HepG2 (cell line): ENCODE measurements at regions not wholly inside any gene's neighbourhood (a gene's known extent, or its start where the extent isn't known, plus 50 kb on each side); places are given as distances from the start of the nearest gene placed in this dataset.
A peak's percentile ranks its signal among the peaks of the same experiment; 100 is the strongest.

Source experiments
- DMTF1 ChIP-seq: sonication (generic); formaldehyde crosslinking; IDR thresholded peaks from 2 replicates; pipeline ENCODE4 v1.4.0; 2020; ENCODE audit warnings: mild to moderate bottlenecking, missing genetic modification reagents
- HMG20A ChIP-seq: IDR thresholded peaks from 2 replicates; pipeline ENCODE4 v1.6.1; 2016; ENCODE audit warnings: borderline replicate concordance
- IKZF4 ChIP-seq: sonication (generic); formaldehyde crosslinking; IDR thresholded peaks from 2 replicates; pipeline ENCODE4 v1.5.1; 2020; ENCODE audit warnings: borderline replicate concordance, mild to moderate bottlenecking, low read depth, missing genetic modification reagents; ENCODE audit errors: not compliant biosample characterization
- IRF1 ChIP-seq: sonication (generic); formaldehyde crosslinking; IDR thresholded peaks from 2 replicates; pipeline ENCODE4 v1.4.0; 2020; ENCODE audit warnings: low read depth, mild to moderate bottlenecking, missing genetic modification reagents
- KLF9 ChIP-seq: IDR thresholded peaks from 2 replicates; pipeline ENCODE4 v1.6.1; 2016; ENCODE audit warnings: low read depth
- MNT ChIP-seq: fragments of 450-650 bp; IDR thresholded peaks from 2 replicates; pipeline ENCODE4 v1.6.1; 2016
- PRDM10 ChIP-seq: sonication (generic); formaldehyde crosslinking; IDR thresholded peaks from 2 replicates; pipeline ENCODE4 v1.4.0; 2020; ENCODE audit warnings: low read depth, missing genetic modification reagents
- UBTF ChIP-seq: sonication (generic); formaldehyde crosslinking; IDR thresholded peaks from 2 replicates; pipeline ENCODE4 v1.4.0; 2020; ENCODE audit warnings: mild to moderate bottlenecking, missing genetic modification reagents
- ZBTB38 ChIP-seq: sonication (generic); formaldehyde crosslinking; IDR thresholded peaks from 2 replicates; pipeline ENCODE4 v1.5.1; 2020; ENCODE audit warnings: mild to moderate bottlenecking, missing genetic modification reagents
- ZKSCAN1 ChIP-seq: fragments of 150-350 bp; IDR thresholded peaks from 2 replicates; pipeline ENCODE4 v1.6.1; 2014; ENCODE audit warnings: low read length
- ZNF580 ChIP-seq: IDR thresholded peaks from 2 replicates; pipeline ENCODE4 v1.6.1; 2016; ENCODE audit warnings: low read depth, borderline replicate concordance
- TF ChIP-seq, protein P1 (sequence below): sonication (generic); formaldehyde crosslinking; IDR thresholded peaks from 2 replicates; pipeline ENCODE4 v1.4.0; 2020; ENCODE audit warnings: mild to moderate bottlenecking, missing genetic modification reagents
- TF ChIP-seq, protein P2 (sequence below): sonication (generic); formaldehyde crosslinking; IDR thresholded peaks from 2 replicates; pipeline ENCODE4 v1.5.0; 2020; ENCODE audit warnings: mild to moderate bottlenecking, missing genetic modification reagents, moderate library complexity

DNA sequence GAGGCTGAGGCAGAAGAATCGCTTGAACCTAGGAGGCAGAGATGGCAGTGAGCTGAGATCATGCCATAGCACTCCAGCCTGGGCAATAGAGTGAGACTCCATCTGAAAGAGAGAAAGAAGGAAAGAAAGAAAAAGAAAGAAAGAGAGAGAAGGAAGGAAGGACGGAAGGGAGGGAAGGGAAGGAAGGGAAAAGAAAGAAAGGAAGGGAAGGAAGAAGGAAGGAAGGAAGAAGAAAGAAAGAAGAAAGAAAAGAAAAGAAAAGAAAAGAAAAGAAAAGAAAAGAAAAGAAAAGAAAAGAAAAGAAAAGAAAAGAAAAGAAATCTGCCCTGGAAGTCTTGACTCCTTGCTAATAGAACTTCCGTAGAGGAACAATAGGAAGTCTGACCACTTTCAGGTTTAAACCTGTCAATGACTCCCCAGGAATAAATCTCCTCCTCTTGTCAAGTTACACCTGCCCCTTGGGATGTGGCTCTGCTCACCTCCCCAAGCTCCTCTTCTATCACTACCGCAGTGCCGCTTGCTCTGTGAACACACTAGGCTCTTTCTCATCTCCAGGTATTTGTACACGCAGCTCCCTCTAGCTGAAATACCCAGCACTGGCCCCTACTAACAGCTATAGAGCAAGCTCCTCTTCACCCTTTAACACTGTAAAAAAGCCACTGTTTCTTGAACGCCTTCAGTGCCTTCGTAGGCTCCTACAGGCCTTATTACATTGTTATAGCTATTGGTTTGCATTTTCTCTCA, 773.1 kb upstream of the TBX3 start (continued):
- TF ChIP-seq UBTF (no peak), ZBTB38 (peak; percentile 91), IRF1 (no peak), MNT (no peak), PRDM10 (no peak), ZNF580 (CRISPR knock-in tag) (peak; percentile 86; the same call in 1 of the 2 replicates), DMTF1 (CRISPR knock-in tag) (no peak), HMG20A (CRISPR knock-in tag) (0 out of 2 replicates have a peak, but pooled peaks have one; percentile 18), KLF9 (no peak), ZKSCAN1 (peak; percentile 94), IKZF4 (CRISPR knock-in tag) (no peak)
- TF ChIP-seq, protein P1, sequence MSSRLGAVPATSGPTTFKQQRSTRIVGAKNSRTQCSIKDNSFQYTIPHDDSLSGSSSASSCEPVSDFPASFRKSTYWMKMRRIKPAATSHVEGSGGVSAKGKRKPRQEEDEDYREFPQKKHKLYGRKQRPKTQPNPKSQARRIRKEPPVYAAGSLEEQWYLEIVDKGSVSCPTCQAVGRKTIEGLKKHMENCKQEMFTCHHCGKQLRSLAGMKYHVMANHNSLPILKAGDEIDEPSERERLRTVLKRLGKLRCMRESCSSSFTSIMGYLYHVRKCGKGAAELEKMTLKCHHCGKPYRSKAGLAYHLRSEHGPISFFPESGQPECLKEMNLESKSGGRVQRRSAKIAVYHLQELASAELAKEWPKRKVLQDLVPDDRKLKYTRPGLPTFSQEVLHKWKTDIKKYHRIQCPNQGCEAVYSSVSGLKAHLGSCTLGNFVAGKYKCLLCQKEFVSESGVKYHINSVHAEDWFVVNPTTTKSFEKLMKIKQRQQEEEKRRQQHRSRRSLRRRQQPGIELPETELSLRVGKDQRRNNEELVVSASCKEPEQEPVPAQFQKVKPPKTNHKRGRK (CRISPR knock-in tag), result peak; percentile 95
- TF ChIP-seq, protein P2, sequence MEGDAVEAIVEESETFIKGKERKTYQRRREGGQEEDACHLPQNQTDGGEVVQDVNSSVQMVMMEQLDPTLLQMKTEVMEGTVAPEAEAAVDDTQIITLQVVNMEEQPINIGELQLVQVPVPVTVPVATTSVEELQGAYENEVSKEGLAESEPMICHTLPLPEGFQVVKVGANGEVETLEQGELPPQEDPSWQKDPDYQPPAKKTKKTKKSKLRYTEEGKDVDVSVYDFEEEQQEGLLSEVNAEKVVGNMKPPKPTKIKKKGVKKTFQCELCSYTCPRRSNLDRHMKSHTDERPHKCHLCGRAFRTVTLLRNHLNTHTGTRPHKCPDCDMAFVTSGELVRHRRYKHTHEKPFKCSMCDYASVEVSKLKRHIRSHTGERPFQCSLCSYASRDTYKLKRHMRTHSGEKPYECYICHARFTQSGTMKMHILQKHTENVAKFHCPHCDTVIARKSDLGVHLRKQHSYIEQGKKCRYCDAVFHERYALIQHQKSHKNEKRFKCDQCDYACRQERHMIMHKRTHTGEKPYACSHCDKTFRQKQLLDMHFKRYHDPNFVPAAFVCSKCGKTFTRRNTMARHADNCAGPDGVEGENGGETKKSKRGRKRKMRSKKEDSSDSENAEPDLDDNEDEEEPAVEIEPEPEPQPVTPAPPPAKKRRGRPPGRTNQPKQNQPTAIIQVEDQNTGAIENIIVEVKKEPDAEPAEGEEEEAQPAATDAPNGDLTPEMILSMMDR (CRISPR knock-in tag), result peak; percentile 67
